ENCODE measurements at regions not wholly inside any gene's neighbourhood (a gene's known extent, or its start where the extent isn't known, plus 50 kb on each side); places are given as distances from the start of the nearest gene placed in this dataset.
A peak's percentile ranks its signal among the peaks of the same experiment; 100 is the strongest.

GRCh38 chr10:106327747-106328146, 836.8 kb downstream of the SORCS1 start:
- H3K27ac ChIP-seq (ENCODE audit: low read depth, low read length) = no peak overlapping the region
- WGBS = 97% methylated on average over 3 of the region's 3 CpGs

GRCh38 chr10:106320876-106321275, 843.6 kb downstream of the SORCS1 start:
- 93% methylated on average over 2 of the region's 3 CpGs for WGBS
- H3K9ac ChIP-seq (ENCODE audit: low read depth, low read length) = no peak overlapping the region
- H3K36me3 ChIP-seq (ENCODE audit: insufficient read depth, low read length) = no peaks in the 10 kb centered on the region
- H3K4me3 ChIP-seq (ENCODE audit: low read length) = no peak overlapping the region
- H3K9me3 ChIP-seq (ENCODE audit: insufficient read depth, low read depth, low read length) = no peaks in the 10 kb centered on the region; the same call in 1 of the 2 replicates
- no peak overlapping the region for H3K27ac ChIP-seq (ENCODE audit: low read depth, low read length)
- H3K27me3 ChIP-seq (ENCODE audit: insufficient read depth, low read length) = no peaks in the 10 kb centered on the region
- no peaks in the 10 kb centered on the region for H3K4me1 ChIP-seq (ENCODE audit: insufficient read depth, low read length)

More at GRCh38 chr10:106327747-106328146, 836.8 kb downstream of the SORCS1 start:
- H3K27me3 ChIP-seq (ENCODE audit: insufficient read depth, low read length) = no peaks in the 10 kb centered on the region
- no peak overlapping the region for H3K9ac ChIP-seq (ENCODE audit: low read depth, low read length)
- no peak overlapping the region for H3K4me3 ChIP-seq (ENCODE audit: low read length)
- H3K9me3 ChIP-seq (ENCODE audit: insufficient read depth, low read depth, low read length) = peaks cover 15% of the 10 kb centered on the region
- no peaks in the 10 kb centered on the region for H3K36me3 ChIP-seq (ENCODE audit: insufficient read depth, low read length)
- no peaks in the 10 kb centered on the region for H3K4me1 ChIP-seq (ENCODE audit: insufficient read depth, low read length)

- 96% methylated on average over 5 of the region's 5 CpGs for WGBS
- Histone ChIP-seq H3K4me1 (ENCODE audit: insufficient read depth, low read length) (no peaks in the 10 kb centered on the region), H3K9ac (ENCODE audit: low read depth, low read length) (no peak overlapping the region), H3K27ac (ENCODE audit: low read depth, low read length) (no peak overlapping the region), H3K4me3 (ENCODE audit: low read length) (no peak overlapping the region), H3K27me3 (ENCODE audit: insufficient read depth, low read length) (no peaks in the 10 kb centered on the region), H3K36me3 (ENCODE audit: insufficient read depth, low read length) (no peaks in the 10 kb centered on the region), H3K9me3 (ENCODE audit: insufficient read depth, low read depth, low read length) (no peaks in the 10 kb centered on the region)
Observed at GRCh38 chr10:106320078-106320477, 844.4 kb downstream of the SORCS1 start.

- WGBS = no CpG with 5 or more reads among the region's 2 CpGs
- Histone ChIP-seq H3K9me3 (ENCODE audit: insufficient read depth, low read depth, low read length) (no peaks in the 10 kb centered on the region), H3K4me3 (ENCODE audit: low read length) (no peak overlapping the region), H3K9ac (ENCODE audit: low read depth, low read length) (no peak overlapping the region), H3K27me3 (ENCODE audit: insufficient read depth, low read length) (no peaks in the 10 kb centered on the region), H3K27ac (ENCODE audit: low read depth, low read length) (no peak overlapping the region), H3K36me3 (ENCODE audit: insufficient read depth, low read length) (no peaks in the 10 kb centered on the region), H3K4me1 (ENCODE audit: insufficient read depth, low read length) (no peaks in the 10 kb centered on the region)
Observed at GRCh38 chr10:106317554-106317953, 847.0 kb downstream of the SORCS1 start.

GRCh38 chr10:106313041-106313440, 851.5 kb downstream of the SORCS1 start:
- H3K27me3 ChIP-seq (ENCODE audit: insufficient read depth, low read length) = no peaks in the 10 kb centered on the region
- no peak overlapping the region for H3K4me3 ChIP-seq (ENCODE audit: low read length)
- no peak overlapping the region for H3K27ac ChIP-seq (ENCODE audit: low read depth, low read length)
- WGBS = no CpG with 5 or more reads among the region's 1 CpG
- no peaks in the 10 kb centered on the region for H3K9me3 ChIP-seq (ENCODE audit: insufficient read depth, low read depth, low read length)
- H3K36me3 ChIP-seq (ENCODE audit: insufficient read depth, low read length) = no peaks in the 10 kb centered on the region
- no peak overlapping the region for H3K9ac ChIP-seq (ENCODE audit: low read depth, low read length)
- H3K4me1 ChIP-seq (ENCODE audit: insufficient read depth, low read length) = peaks cover 11% of the 10 kb centered on the region

DNA sequence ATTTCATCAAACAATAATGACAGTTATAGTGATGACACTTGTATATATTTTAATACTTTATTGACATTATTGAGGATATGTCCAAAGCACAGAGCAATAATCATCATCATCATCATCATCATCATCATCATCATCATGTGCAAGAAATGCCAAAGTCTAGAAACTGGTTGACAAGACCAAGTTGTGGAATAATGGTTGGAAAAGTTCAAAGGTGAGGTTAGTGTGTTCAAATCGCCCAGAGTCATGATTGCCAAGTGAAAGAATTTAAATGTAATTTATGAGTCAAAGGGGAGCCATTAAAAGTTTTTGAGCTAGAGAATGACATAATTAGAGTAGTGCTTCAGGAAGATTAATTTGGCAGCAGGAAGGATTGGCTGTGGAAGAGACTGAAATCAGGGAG, 852.4 kb downstream of the SORCS1 start:
- Histone ChIP-seq H3K4me1 (ENCODE audit: insufficient read depth, low read length) (peaks cover 19% of the 10 kb centered on the region), H3K27me3 (ENCODE audit: insufficient read depth, low read length) (no peaks in the 10 kb centered on the region), H3K27ac (ENCODE audit: low read depth, low read length) (no peak overlapping the region), H3K9ac (ENCODE audit: low read depth, low read length) (no peak overlapping the region), H3K4me3 (ENCODE audit: low read length) (no peak overlapping the region), H3K9me3 (ENCODE audit: insufficient read depth, low read depth, low read length) (no peaks in the 10 kb centered on the region), H3K36me3 (ENCODE audit: insufficient read depth, low read length) (no peaks in the 10 kb centered on the region)
- WGBS = 88% methylated on average over 1 of the region's 1 CpG

- Histone ChIP-seq H3K4me1 (ENCODE audit: insufficient read depth, low read length) (peaks cover 20% of the 10 kb centered on the region), H3K4me3 (ENCODE audit: low read length) (no peak overlapping the region), H3K27ac (ENCODE audit: low read depth, low read length) (no peak overlapping the region), H3K36me3 (ENCODE audit: insufficient read depth, low read length) (no peaks in the 10 kb centered on the region), H3K9me3 (ENCODE audit: insufficient read depth, low read depth, low read length) (no peaks in the 10 kb centered on the region), H3K9ac (ENCODE audit: low read depth, low read length) (no peak overlapping the region), H3K27me3 (ENCODE audit: insufficient read depth, low read length) (no peaks in the 10 kb centered on the region)
- 99% methylated on average over 3 of the region's 4 CpGs for WGBS
Observed at GRCh38 chr10:106311590-106311989, 852.9 kb downstream of the SORCS1 start.

- peaks cover 20% of the 10 kb centered on the region for H3K4me1 ChIP-seq (ENCODE audit: insufficient read depth, low read length)
- peak overlapping the region; percentile 42; the same call in 1 of the 2 replicates for H3K27ac ChIP-seq (ENCODE audit: low read depth, low read length)
- no peak overlapping the region for H3K4me3 ChIP-seq (ENCODE audit: low read length)
- 39% methylated on average over 2 of the region's 2 CpGs for WGBS
- H3K27me3 ChIP-seq (ENCODE audit: insufficient read depth, low read length) = no peaks in the 10 kb centered on the region
- no peaks in the 10 kb centered on the region for H3K36me3 ChIP-seq (ENCODE audit: insufficient read depth, low read length)
- H3K9me3 ChIP-seq (ENCODE audit: insufficient read depth, low read depth, low read length) = no peaks in the 10 kb centered on the region
- H3K9ac ChIP-seq (ENCODE audit: low read depth, low read length) = no peak overlapping the region
Observed at GRCh38 chr10:106310596-106310995, 853.9 kb downstream of the SORCS1 start.

GRCh38 chr10:106309376-106309775, 855.1 kb downstream of the SORCS1 start:
- H3K27ac ChIP-seq (ENCODE audit: low read depth, low read length) = no peak overlapping the region
- 91% methylated on average over 2 of the region's 2 CpGs for WGBS

GRCh38 chr10:106308284-106308683, 856.2 kb downstream of the SORCS1 start:
- H3K27me3 ChIP-seq (ENCODE audit: insufficient read depth, low read length) = no peaks in the 10 kb centered on the region
- WGBS = 84% methylated on average over 2 of the region's 2 CpGs

More at GRCh38 chr10:106309376-106309775, 855.1 kb downstream of the SORCS1 start:
- peaks cover 20% of the 10 kb centered on the region for H3K4me1 ChIP-seq (ENCODE audit: insufficient read depth, low read length)
- H3K9me3 ChIP-seq (ENCODE audit: insufficient read depth, low read depth, low read length) = no peaks in the 10 kb centered on the region
- no peak overlapping the region for H3K4me3 ChIP-seq (ENCODE audit: low read length)
- H3K27me3 ChIP-seq (ENCODE audit: insufficient read depth, low read length) = no peaks in the 10 kb centered on the region
- H3K9ac ChIP-seq (ENCODE audit: low read depth, low read length) = no peak overlapping the region
- no peaks in the 10 kb centered on the region for H3K36me3 ChIP-seq (ENCODE audit: insufficient read depth, low read length)

DNA sequence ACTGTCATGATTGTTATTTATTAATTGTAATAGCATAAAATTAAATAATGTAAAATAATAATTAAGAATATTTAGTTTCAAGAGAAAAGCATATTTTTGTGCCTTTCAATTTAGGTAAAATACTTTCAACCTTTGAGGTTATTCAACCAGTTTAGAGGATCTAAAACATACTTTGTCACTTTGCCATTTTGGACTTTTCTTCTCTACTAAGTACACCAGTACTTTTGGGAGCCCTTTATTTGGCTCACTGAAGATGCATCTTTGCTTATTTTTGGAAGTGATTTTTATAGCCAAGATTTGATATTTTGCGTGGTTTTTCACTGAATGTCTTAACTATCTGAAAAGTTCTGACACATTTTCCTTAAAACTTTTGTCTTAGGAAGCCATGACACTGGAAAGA, 860.5 kb downstream of the SORCS1 start:
- H3K36me3 ChIP-seq (ENCODE audit: insufficient read depth, low read length) = no peaks in the 10 kb centered on the region
- WGBS = 93% methylated on average over 1 of the region's 1 CpG
- peaks cover 10% of the 10 kb centered on the region for H3K4me1 ChIP-seq (ENCODE audit: insufficient read depth, low read length)
- H3K27me3 ChIP-seq (ENCODE audit: insufficient read depth, low read length) = no peaks in the 10 kb centered on the region
- no peak overlapping the region for H3K4me3 ChIP-seq (ENCODE audit: low read length)
- H3K9me3 ChIP-seq (ENCODE audit: insufficient read depth, low read depth, low read length) = no peaks in the 10 kb centered on the region
- H3K27ac ChIP-seq (ENCODE audit: low read depth, low read length) = no peak overlapping the region
- no peak overlapping the region for H3K9ac ChIP-seq (ENCODE audit: low read depth, low read length)

More at GRCh38 chr10:106308284-106308683, 856.2 kb downstream of the SORCS1 start:
- H3K4me3 ChIP-seq (ENCODE audit: low read length) = no peak overlapping the region
- peaks cover 20% of the 10 kb centered on the region for H3K4me1 ChIP-seq (ENCODE audit: insufficient read depth, low read length)
- H3K36me3 ChIP-seq (ENCODE audit: insufficient read depth, low read length) = no peaks in the 10 kb centered on the region
- no peaks in the 10 kb centered on the region for H3K9me3 ChIP-seq (ENCODE audit: insufficient read depth, low read depth, low read length)
- no peak overlapping the region for H3K27ac ChIP-seq (ENCODE audit: low read depth, low read length)
- H3K9ac ChIP-seq (ENCODE audit: low read depth, low read length) = no peak overlapping the region

DNA sequence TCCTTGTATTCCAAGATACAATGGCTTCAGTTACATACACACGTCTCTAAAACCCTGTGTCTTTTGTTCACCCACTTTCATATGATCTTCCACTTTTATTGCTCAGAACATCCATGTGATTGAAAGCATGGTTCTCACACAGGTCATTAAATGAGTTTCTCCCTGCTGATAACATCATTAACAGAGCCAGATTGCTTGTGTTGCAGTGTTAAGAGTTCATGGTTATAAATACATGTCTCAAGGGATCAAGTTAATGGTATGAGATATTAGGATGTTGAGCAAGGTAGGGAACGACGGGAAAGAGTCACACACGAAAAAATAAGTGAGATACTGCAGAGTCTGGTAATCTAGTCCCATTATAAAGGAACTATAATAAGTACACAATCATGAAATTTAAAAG, 861.5 kb downstream of the SORCS1 start:
- no peak overlapping the region for H3K27ac ChIP-seq (ENCODE audit: low read depth, low read length)
- H3K9ac ChIP-seq (ENCODE audit: low read depth, low read length) = no peak overlapping the region
- WGBS = 72% methylated on average over 3 of the region's 4 CpGs
- no peaks in the 10 kb centered on the region for H3K36me3 ChIP-seq (ENCODE audit: insufficient read depth, low read length)
- H3K4me3 ChIP-seq (ENCODE audit: low read length) = no peak overlapping the region
- peaks cover 10% of the 10 kb centered on the region for H3K4me1 ChIP-seq (ENCODE audit: insufficient read depth, low read length)
- no peaks in the 10 kb centered on the region for H3K9me3 ChIP-seq (ENCODE audit: insufficient read depth, low read depth, low read length)
- H3K27me3 ChIP-seq (ENCODE audit: insufficient read depth, low read length) = no peaks in the 10 kb centered on the region

Measured in HUES64 (cell line).